Glomerular visceral epithelial cell (primary cell): ENCODE measurements at regions not wholly inside any gene's neighbourhood (a gene's known extent, or its start where the extent isn't known, plus 50 kb on each side); places are given as distances from the start of the nearest gene placed in this dataset.

Experiments
- DNase-seq: peaks from one replicate; pipeline ENCODE4 v3.0.0-alpha.2; 2016; ENCODE audit errors: extremely low spot score

DNA sequence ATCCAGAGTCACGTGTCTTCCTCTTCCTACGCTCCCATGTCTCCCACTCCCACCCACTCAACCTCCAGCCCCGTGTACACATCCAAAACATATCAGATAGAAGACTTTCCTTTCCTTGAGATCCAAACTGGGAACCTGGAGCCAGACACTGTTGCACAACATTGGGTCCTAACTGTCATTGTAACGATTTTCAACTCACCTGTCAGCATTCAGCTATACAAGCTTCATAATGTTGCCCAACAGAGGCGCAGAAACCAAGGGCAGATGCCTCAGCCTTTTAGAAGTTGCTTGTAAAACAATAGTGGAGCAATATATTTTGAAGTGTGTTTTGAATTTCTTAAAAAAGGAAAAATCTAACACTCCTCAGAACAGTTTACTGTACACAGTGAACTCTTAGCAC is 84.9 kb upstream of the GLIS3 start:
- no peak for DNase-seq

GRCh38 chr9:4382722-4383317 is 83.0 kb upstream of the GLIS3 start:
- DNase-seq, result peak; percentile 43

GRCh38 chr9:4381744-4382143 is 81.9 kb upstream of the GLIS3 start:
- DNase-seq, result no peak

DNA sequence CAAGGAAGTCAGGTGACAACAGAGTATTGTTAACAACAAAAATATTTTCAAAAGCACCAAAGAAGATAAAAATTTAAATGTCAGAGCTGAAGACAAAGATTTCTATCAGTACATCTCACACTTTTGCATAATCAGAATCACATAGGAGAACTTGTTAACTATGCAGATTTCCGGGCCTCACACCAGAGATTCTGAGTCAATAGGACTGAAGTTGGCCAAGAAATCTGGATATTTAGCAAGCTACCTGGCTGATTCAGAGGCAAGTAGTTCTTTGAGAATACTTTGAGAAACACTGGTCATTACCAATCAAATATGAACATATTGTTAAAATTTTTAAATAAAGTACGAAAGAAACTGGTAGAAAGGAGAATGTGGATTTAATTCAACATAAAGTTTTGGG is 80.5 kb upstream of the GLIS3 start:
- DNase-seq, result no peak

DNA sequence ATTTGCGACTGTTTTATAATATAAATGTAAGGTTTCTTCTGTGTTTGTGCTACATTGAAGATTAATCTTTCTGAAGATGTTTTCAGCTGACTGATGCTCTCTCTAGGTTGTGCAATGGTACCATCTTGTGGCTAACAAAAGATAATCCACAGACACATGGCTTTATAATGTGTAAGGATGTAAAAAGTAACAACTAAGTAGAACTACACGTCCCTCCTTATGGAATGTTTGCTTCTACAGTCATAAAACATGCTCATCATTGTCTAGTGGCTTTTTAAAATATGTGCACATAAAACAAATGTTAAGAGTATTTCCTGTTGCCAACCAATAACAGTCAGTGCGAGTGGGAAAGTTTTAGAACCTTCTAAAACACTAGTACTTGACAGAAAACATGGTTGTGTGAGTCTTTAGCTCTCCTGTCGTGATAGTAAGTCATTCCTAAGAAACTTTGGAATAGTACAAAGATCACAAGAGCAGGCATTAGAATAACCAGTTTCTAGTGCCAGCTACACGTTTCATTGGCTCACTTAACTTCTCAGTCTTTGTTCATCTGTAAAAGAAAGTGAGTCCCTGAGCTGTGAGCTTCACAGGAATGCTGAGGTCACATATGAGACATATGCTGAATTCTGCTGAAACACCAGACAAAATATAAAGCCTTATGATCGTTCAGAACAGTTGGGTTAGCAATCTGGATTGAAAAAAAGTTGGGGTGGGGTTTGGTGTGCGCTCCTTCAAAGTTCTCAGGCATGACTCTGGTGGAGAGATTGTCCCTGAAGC is 75.7 kb upstream of the GLIS3 start:
- DNase-seq, result peak; percentile 50

DNA sequence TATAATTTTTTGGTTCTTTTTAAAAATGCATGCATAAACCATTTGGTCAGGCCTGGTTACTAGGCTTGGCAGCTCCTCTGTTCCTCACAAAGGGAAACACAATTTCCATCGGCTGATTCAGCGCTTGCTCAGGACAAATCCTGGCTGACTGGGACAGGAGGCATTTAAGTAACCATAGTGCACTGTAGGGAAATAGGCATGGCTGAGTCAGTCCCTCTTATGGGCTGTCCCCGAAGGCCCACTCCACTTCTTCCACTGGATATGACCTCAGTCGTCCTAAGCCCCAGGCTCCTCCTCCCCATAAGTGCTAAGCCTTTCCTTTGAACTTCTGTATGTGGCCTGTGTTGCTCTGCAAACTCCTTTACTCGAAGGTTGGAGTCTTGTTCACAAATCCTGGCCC is 71.2 kb upstream of the GLIS3 start:
- DNase-seq, result peak; percentile 60

- DNase-seq, result no peak
These were observed 70.6 kb upstream of the GLIS3 start for GRCh38 chr9:4370501-4370900.

- peak; percentile 71 for DNase-seq
These were observed 66.9 kb upstream of the GLIS3 start for GRCh38 chr9:4366591-4367330.

DNA sequence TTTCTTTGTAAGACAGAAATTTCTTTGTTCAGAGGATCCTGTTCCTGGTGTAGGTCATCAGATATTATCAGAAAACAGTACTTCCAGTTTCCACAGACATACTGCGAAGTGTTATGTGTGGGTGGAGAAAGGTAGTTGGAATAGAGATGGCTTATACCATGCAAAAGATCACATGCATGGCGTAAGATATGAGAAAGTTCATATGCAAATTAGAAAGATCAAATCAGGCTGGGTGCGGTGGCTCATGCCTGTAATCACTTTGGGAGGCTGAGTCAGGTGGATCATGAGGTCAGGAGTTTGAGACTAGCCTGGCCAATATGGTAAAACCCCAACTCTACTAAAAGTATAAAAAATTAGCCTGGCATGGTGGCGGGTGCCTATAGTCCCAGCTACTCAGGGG is 65.2 kb upstream of the GLIS3 start:
- no peak for DNase-seq

DNA sequence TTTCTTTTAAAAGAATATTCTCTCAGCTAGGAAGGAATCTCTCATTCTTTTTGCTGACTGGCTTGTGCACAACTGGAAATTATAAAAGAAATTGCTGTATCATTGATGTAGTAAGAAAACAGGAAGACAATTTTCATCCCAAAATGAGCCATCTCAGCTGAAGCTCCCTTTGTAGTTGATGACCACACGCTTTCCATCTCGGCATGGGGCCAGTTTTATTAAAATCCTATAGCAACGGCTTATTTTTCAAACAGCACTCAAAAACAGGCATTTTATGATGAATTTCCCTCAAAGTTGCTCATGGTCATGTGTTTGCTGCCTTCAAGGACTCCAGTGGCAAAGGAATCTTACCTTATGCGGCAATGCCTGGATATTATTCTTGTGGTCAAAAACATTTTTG is 62.4 kb upstream of the GLIS3 start:
- DNase-seq, result no peak

DNA sequence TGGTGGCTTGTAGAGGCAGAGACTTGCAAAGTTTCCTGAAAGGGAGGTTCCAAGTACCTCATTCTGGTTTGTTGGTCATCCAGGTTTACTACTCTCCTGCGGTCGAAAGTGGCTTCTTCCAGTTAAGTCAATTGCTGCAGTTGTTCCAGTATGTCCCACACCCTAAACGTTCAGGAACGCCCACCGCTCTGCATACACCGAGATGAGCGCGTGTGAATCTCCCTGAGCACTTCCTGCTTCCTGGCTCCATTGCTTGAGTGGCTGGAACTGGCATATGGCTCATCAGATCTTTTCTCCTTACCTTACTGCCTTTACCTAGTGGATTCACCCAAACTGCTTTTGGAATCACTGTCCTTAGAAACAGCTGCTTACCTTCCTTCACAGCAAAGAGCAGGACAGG is 59.1 kb upstream of the GLIS3 start:
- DNase-seq, result no peak

GRCh38 chr9:4357929-4358328 is 58.1 kb upstream of the GLIS3 start:
- DNase-seq, result no peak

DNA sequence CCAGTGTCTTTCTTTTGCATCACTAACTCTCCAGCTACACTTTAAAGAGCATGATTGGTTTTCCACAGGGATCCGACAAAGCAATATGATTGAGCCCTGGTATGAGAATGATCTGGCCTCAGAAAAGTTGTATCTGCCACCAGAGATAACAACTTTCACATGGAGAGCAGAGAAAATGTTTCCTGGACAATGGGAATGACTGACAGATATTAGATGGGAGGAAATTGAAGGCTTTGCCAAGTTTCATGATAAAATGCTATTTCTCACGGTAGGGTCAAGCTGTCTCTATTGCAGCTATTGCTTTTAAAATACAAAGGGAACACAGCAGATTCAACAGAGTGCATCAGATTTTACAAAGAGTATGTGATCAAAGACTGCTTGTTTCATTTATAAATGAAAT is 56.4 kb upstream of the GLIS3 start:
- no peak for DNase-seq

DNA sequence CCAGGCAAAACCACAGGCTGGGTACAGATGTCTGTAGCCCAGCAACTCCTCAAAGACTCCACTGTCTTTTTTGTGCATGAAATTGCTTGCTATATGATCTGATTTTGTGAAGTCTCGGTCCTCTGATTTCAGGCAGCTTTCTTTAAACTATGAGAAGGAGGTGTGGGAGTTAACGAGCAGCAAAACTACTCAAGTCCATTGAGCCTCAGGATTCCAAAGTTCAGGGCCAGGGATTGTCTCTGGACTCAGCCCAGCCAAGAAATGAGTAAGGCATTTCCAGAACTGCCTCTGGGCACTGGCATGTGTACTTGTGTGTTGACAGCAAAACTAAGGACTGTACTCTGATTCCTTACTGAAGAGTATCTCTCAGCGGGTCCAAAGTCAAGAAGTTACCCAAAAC is 53.4 kb upstream of the GLIS3 start:
- DNase-seq, result no peak

DNA sequence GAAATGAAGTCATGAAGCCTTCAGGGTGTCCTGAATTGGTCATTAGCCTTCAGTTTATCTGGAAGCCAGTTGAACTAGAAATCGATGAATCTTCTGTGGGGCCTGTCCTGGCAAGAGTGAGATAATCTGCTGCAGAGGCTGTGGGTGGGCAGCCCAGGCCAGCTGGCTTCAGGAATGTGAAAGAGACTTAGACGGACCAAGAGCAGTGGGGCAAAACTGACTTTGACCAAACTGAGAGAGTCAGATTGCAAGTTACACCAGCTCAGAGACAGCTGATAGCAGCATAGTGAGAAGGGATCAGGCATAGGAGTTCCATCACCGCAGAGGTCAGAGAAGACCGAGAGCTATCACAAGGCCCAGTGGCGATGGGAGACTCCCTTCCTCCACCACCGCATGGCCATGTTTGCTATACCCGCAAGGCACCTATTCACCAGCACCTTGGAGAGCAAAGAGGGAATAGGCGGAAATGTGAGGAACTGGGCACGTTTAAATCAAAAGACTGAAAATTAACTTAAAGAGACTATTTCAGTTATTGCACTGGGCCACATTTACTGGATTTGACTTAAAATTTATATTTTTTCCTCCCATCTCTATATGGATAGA is 50.0 kb upstream of the GLIS3 start:
- peak; percentile 12 for DNase-seq
